Vagina (tissue), 2 donors: ENCODE measurements at regions not wholly inside any gene's neighbourhood (a gene's known extent, or its start where the extent isn't known, plus 50 kb on each side); places are given as distances from the start of the nearest gene placed in this dataset.

ENCODE experiments used
- CTCF ChIP-seq, 3 experiments: fragments of 450-650 bp in 2 of 3; fragments of 200-600 bp in 1 of 3; sonication (generic) in 1 of 3; IDR thresholded peaks; one replicate each; pipeline ENCODE4 v1.5.1; 2017 to 2019; ENCODE audit warnings: antibody characterized with exemption in 3 of 3, mild to moderate bottlenecking in 2 of 3, moderate library complexity in 2 of 3
- POLR2A ChIP-seq, 2 donors: fragments of 450-650 bp; IDR thresholded peaks; one replicate each; pipeline ENCODE4 v1.6.1; 2017; ENCODE audit warnings: antibody characterized with exemption in 2 of 2, mild to moderate bottlenecking in 2 of 2, moderate library complexity in 2 of 2

- no peak for TF ChIP-seq POLR2A (IDR thresholded peaks at IDR 0.05)
- no peak for TF ChIP-seq CTCF (IDR thresholded peaks at IDR 0.05)
These were observed 589.5 kb upstream of the TBX3 start for GRCh38 chr12:115273456-115273855.
